Epithelial cell of esophagus (primary cell): ENCODE measurements at regions not wholly inside any gene's neighbourhood (a gene's known extent, or its start where the extent isn't known, plus 50 kb on each side); places are given as distances from the start of the nearest gene placed in this dataset.
A peak's percentile ranks its signal among the peaks of the same experiment; 100 is the strongest.

ENCODE experiments used
- DNase-seq: peaks from one replicate; pipeline ENCODE4 v3.0.0; 2010; ENCODE audit warnings: low read depth
- H3K4me3 ChIP-seq: 2 replicates; pipeline ENCODE4 v1.5.1; 2011; ENCODE audit warnings: mild to moderate bottlenecking, low read length, control low read depth
- CTCF ChIP-seq: IDR thresholded peaks from 2 replicates; pipeline ENCODE4 v1.5.1; 2011; ENCODE audit warnings: low read depth, mild to moderate bottlenecking, low read length, control low read depth, inconsistent platforms; ENCODE audit not compliant: insufficient read depth; ENCODE audit errors: missing control alignments

- DNase-seq, result no peak
- H3K4me3 ChIP-seq, result no peak overlapping the region
- no peak for TF ChIP-seq CTCF
These were observed 76.8 kb upstream of the CD93 start for GRCh38 chr20:23162887-23163286.

DNA sequence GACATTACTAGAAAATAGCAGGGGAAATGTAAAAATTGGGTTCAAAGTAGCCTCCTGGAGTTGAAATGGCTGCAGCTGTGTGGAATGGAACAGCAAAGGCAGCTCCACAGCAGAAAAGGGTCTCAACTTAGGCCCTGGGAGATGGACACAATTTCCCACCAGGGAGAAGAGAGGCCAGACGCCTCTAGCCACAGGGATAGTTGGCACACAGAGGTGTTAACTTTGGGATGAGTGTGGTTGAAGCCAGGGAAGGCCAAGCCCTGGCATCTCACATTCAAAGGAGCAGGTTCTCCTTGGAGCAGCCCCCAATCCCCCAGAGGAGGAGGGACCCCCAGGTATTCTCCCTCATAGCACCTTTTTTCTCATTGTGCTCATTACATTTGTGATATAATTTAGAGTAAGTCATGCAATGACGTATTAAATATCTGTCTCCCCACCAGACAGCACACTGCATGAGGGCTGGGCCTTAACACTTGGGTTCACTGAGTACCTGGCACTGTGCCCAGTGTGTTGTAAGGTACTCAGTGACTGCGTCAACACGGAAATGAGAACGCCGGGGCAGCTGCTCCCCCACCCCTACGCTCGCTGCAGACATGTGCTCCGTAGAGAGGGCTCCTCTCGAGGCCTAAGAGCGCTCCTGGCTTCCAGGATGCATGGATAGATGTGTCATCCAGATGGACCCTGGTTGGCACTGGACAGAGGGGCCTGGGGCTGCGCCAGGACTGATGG, 76.0 kb upstream of the CD93 start:
- peak; percentile 99 for DNase-seq
- H3K4me3 ChIP-seq, result no peak overlapping the region
- no peak for TF ChIP-seq CTCF

- no peak for TF ChIP-seq CTCF
- DNase-seq, result peak; percentile 88
- H3K4me3 ChIP-seq, result no peak overlapping the region
These were observed 75.2 kb upstream of the CD93 start for GRCh38 chr20:23161244-23161891.

GRCh38 chr20:23160536-23161243, 74.6 kb upstream of the CD93 start:
- no peak for TF ChIP-seq CTCF
- peak; percentile 42 for DNase-seq

DNA sequence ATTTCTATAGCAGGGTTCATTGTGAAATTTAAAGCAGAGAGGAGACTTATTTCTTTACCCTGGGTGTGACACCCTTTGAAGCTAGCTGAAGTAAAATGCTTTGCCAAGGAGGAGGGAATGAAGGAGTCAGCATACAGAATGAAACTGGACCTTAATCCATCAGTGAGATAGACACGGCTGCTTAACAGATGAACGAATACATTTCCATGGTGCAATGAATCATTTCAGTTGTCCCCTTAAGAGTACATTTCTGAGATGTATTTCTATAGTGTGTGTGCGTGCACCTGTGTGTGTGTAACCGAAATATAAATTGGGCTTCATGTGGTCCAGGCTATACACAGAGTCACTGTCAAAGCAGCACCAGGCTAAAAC, 73.8 kb upstream of the CD93 start:
- DNase-seq, result no peak
- no peak for TF ChIP-seq CTCF
- H3K4me3 ChIP-seq, result no peak overlapping the region

More at GRCh38 chr20:23160536-23161243, 74.6 kb upstream of the CD93 start:
- H3K4me3 ChIP-seq, result no peak overlapping the region

DNA sequence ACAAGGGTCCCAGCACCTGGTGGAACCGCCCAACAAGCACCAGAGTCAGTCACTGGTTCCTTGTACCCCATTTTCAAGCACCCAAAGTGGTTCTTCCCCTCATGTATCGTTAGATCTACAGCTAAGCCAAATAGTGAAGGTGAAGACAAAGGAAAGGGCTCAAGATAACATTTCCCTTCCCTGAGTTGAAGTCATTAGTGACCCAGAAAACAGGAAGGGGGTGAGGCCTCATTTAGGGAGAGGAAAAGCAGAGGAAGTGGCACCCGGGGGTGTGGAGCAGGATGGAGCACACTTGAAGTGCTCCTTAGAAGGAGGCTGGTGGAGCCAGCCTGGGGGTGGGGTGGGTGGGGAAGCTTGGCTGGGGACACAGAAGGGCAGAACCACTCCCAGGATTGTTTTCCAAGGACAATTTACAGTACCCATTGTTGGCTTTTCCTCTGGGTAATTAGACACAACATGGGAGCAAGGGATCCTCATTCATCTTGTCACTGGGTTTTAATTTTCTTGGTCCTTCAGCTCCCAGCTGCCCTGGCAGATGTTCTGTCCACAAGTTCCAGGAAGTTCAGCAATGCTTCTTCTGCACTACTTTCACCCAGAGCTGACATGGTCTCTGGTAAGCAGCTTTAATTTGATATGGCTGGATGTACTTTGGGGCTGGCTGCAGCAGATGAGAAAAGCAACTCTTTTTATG, 73.3 kb upstream of the CD93 start:
- H3K4me3 ChIP-seq, result no peak overlapping the region
- no peak for TF ChIP-seq CTCF
- no peak for DNase-seq
